ENCODE measurements at regions not wholly inside any gene's neighbourhood (a gene's known extent, or its start where the extent isn't known, plus 50 kb on each side); places are given as distances from the start of the nearest gene placed in this dataset.

GRCh38 chr6:144635051-144635450 is 349.9 kb downstream of the UTRN start:
- TF ChIP-seq, protein P1, sequence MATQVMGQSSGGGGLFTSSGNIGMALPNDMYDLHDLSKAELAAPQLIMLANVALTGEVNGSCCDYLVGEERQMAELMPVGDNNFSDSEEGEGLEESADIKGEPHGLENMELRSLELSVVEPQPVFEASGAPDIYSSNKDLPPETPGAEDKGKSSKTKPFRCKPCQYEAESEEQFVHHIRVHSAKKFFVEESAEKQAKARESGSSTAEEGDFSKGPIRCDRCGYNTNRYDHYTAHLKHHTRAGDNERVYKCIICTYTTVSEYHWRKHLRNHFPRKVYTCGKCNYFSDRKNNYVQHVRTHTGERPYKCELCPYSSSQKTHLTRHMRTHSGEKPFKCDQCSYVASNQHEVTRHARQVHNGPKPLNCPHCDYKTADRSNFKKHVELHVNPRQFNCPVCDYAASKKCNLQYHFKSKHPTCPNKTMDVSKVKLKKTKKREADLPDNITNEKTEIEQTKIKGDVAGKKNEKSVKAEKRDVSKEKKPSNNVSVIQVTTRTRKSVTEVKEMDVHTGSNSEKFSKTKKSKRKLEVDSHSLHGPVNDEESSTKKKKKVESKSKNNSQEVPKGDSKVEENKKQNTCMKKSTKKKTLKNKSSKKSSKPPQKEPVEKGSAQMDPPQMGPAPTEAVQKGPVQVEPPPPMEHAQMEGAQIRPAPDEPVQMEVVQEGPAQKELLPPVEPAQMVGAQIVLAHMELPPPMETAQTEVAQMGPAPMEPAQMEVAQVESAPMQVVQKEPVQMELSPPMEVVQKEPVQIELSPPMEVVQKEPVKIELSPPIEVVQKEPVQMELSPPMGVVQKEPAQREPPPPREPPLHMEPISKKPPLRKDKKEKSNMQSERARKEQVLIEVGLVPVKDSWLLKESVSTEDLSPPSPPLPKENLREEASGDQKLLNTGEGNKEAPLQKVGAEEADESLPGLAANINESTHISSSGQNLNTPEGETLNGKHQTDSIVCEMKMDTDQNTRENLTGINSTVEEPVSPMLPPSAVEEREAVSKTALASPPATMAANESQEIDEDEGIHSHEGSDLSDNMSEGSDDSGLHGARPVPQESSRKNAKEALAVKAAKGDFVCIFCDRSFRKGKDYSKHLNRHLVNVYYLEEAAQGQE (IDR thresholded peaks at IDR 0.05) = no peak
- TF ChIP-seq CTCF (IDR thresholded peaks at IDR 0.05; ENCODE audit: low read depth, low read length, missing input control) (no peak), TAF1 (conservative IDR thresholded peaks at IDR 0.05) (no peak), JUND (IDR thresholded peaks at IDR 0.05) (no peak), HNF4G (IDR thresholded peaks at IDR 0.05) (no peak), YY1 (IDR thresholded peaks at IDR 0.05) (no peak), MAX (IDR thresholded peaks at IDR 0.05) (no peak), FOXA1 (IDR thresholded peaks at IDR 0.05) (no peak)

Data from liver (tissue), 3 donors.